NT2/D1 (cell line): ENCODE measurements at regions not wholly inside any gene's neighbourhood (a gene's known extent, or its start where the extent isn't known, plus 50 kb on each side); places are given as distances from the start of the nearest gene placed in this dataset.

Experiments used
- SUZ12 ChIP-seq: IDR thresholded peaks from 2 replicates; pipeline ENCODE4 v1.6.1; 2011; ENCODE audit not compliant: insufficient read length, insufficient read depth; ENCODE audit errors: extremely low read depth
- YY1 ChIP-seq: IDR thresholded peaks from 2 replicates; pipeline ENCODE4 v1.6.1; 2011; ENCODE audit not compliant: insufficient read length, insufficient read depth
- ZNF274 ChIP-seq: IDR thresholded peaks from 2 replicates; pipeline ENCODE4 v1.6.1; 2011; ENCODE audit warnings: mild to moderate bottlenecking, low read depth, low read length

- TF ChIP-seq YY1 (no peak), SUZ12 (no peak), ZNF274 (no peak)
Observed at GRCh38 chr1:240714568-240715292, 102.8 kb upstream of the GREM2 start.
